ENCODE measurements at regions not wholly inside any gene's neighbourhood (a gene's known extent, or its start where the extent isn't known, plus 50 kb on each side); places are given as distances from the start of the nearest gene placed in this dataset.

- TF ChIP-seq, protein P1, sequence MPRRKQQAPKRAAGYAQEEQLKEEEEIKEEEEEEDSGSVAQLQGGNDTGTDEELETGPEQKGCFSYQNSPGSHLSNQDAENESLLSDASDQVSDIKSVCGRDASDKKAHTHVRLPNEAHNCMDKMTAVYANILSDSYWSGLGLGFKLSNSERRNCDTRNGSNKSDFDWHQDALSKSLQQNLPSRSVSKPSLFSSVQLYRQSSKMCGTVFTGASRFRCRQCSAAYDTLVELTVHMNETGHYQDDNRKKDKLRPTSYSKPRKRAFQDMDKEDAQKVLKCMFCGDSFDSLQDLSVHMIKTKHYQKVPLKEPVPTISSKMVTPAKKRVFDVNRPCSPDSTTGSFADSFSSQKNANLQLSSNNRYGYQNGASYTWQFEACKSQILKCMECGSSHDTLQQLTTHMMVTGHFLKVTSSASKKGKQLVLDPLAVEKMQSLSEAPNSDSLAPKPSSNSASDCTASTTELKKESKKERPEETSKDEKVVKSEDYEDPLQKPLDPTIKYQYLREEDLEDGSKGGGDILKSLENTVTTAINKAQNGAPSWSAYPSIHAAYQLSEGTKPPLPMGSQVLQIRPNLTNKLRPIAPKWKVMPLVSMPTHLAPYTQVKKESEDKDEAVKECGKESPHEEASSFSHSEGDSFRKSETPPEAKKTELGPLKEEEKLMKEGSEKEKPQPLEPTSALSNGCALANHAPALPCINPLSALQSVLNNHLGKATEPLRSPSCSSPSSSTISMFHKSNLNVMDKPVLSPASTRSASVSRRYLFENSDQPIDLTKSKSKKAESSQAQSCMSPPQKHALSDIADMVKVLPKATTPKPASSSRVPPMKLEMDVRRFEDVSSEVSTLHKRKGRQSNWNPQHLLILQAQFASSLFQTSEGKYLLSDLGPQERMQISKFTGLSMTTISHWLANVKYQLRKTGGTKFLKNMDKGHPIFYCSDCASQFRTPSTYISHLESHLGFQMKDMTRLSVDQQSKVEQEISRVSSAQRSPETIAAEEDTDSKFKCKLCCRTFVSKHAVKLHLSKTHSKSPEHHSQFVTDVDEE (CRISPR knock-in tag; IDR thresholded peaks at IDR 0.05): no peak
- TF ChIP-seq ZNF70 (CRISPR knock-in tag; IDR thresholded peaks at IDR 0.05): no peak
- no peak for TF ChIP-seq ARNTL (CRISPR knock-in tag; IDR thresholded peaks at IDR 0.05; ENCODE audit: borderline replicate concordance, low read depth)
- TF ChIP-seq ZNF565 (CRISPR knock-in tag; conservative IDR thresholded peaks at IDR 0.05; ENCODE audit: low read depth): no peak
- TF ChIP-seq TCF4 (CRISPR knock-in tag; IDR thresholded peaks at IDR 0.05; ENCODE audit: borderline replicate concordance): no peak
- TF ChIP-seq, protein P2, sequence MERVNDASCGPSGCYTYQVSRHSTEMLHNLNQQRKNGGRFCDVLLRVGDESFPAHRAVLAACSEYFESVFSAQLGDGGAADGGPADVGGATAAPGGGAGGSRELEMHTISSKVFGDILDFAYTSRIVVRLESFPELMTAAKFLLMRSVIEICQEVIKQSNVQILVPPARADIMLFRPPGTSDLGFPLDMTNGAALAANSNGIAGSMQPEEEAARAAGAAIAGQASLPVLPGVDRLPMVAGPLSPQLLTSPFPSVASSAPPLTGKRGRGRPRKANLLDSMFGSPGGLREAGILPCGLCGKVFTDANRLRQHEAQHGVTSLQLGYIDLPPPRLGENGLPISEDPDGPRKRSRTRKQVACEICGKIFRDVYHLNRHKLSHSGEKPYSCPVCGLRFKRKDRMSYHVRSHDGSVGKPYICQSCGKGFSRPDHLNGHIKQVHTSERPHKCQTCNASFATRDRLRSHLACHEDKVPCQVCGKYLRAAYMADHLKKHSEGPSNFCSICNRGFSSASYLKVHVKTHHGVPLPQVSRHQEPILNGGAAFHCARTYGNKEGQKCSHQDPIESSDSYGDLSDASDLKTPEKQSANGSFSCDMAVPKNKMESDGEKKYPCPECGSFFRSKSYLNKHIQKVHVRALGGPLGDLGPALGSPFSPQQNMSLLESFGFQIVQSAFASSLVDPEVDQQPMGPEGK (CRISPR knock-in tag; IDR thresholded peaks at IDR 0.05; ENCODE audit: borderline replicate concordance): no peak
- TF ChIP-seq ZFP30 (CRISPR knock-in tag; IDR thresholded peaks at IDR 0.05): no peak
- TF ChIP-seq ZFP3 (CRISPR knock-in tag; IDR thresholded peaks at IDR 0.05): no peak
- no peak for TF ChIP-seq GLIS3 (CRISPR knock-in tag; IDR thresholded peaks at IDR 0.05)
Measured at GRCh38 chr4:127000110-127000509, 632.6 kb upstream of the INTU start.
